Naive thymus-derived CD4-positive, alpha-beta T cell (primary cell): ENCODE measurements at regions not wholly inside any gene's neighbourhood (a gene's known extent, or its start where the extent isn't known, plus 50 kb on each side); places are given as distances from the start of the nearest gene placed in this dataset.

Experiments used
- ATAC-seq: fragments of 150-1000 bp; cut with Tn5 transposase; 2 replicates; pipeline ENCODE4 v1.10.0; 2021; ENCODE audit warnings: mild to moderate bottlenecking, moderate library complexity
- CTCF ChIA-PET: fragments of 350-600 bp; sonication (Branson Sonifier 250); formaldehyde crosslinking; loops from one replicate; lab custom pipeline; 2021; ENCODE audit warnings: antibody characterized with exemption; lab: Charles Lee
- POLR2A ChIA-PET: fragments of 350-600 bp; sonication (Branson Sonifier 250); formaldehyde crosslinking; loops from one replicate; lab custom pipeline; 2021; ENCODE audit warnings: antibody characterized with exemption, inconsistent platforms; lab: Charles Lee
- DNase-seq, 9 donors: peaks; one replicate each; pipeline versions ENCODE4 v3.0.0 to v3.0.0-alpha.2; 2020 to 2022; ENCODE audit warnings: mixed read lengths in 1 of 9
- H3K27ac ChIP-seq: one replicate; pipeline ENCODE4 v1.7.0; 2013; ENCODE audit warnings: mild to moderate bottlenecking, low read depth, low read length, moderate library complexity
- H3K27me3 ChIP-seq, 2 donors: one replicate each; pipeline ENCODE4 v1.7.0; 2013; ENCODE audit warnings: low read length in 2 of 2, mild to moderate bottlenecking in 2 of 2, moderate library complexity in 2 of 2; ENCODE audit not compliant: control insufficient read depth in 2 of 2, insufficient read depth in 2 of 2
- H3K36me3 ChIP-seq, 3 experiments: 1 replicate in 2 of 3; 2 replicates in 1 of 3; pipeline ENCODE4 v1.7.0; 2013; ENCODE audit warnings: low read length in 3 of 3, mild to moderate bottlenecking in 3 of 3, moderate library complexity in 1 of 3; ENCODE audit not compliant: insufficient read depth in 3 of 3, control insufficient read depth in 2 of 3
- H3K4me1 ChIP-seq, 2 donors: one replicate each; pipeline ENCODE4 v1.7.0; 2013; ENCODE audit warnings: low read length in 2 of 2, mild to moderate bottlenecking in 2 of 2, moderate library complexity in 1 of 2; ENCODE audit not compliant: control insufficient read depth in 2 of 2, insufficient read depth in 2 of 2
- H3K4me3 ChIP-seq: 2 replicates; pipeline ENCODE4 v1.7.0; 2013; ENCODE audit warnings: mild to moderate bottlenecking, low read length
- H3K9me3 ChIP-seq, 3 experiments: 1 replicate in 2 of 3; 2 replicates in 1 of 3; pipeline ENCODE4 v1.7.0; 2013; ENCODE audit warnings: low read length in 3 of 3; ENCODE audit not compliant: control insufficient read depth in 2 of 3
- H3K27ac Mint-ChIP-seq, 9 donors: one replicate each; pipeline ENCODE4 v1.8.0; 2020 to 2022; ENCODE audit warnings: mixed read lengths in 9 of 9, mild to moderate bottlenecking in 8 of 9, moderate library complexity in 5 of 9, inconsistent platforms in 2 of 9
- H3K27me3 Mint-ChIP-seq, 5 donors: one replicate each; pipeline ENCODE4 v1.8.0; 2021 to 2022; ENCODE audit warnings: mixed read lengths in 5 of 5, mild to moderate bottlenecking in 1 of 5
- H3K36me3 Mint-ChIP-seq, 5 donors: one replicate each; pipeline ENCODE4 v1.8.0; 2020 to 2022; ENCODE audit warnings: mixed read lengths in 5 of 5, mild to moderate bottlenecking in 3 of 5, inconsistent platforms in 1 of 5
- H3K4me1 Mint-ChIP-seq, 7 donors: one replicate each; pipeline ENCODE4 v1.8.0; 2020 to 2022; ENCODE audit warnings: mixed read lengths in 7 of 7, mild to moderate bottlenecking in 3 of 7, inconsistent platforms in 1 of 7
- H3K4me3 Mint-ChIP-seq, 10 donors: one replicate each; pipeline ENCODE4 v1.8.0; 2020 to 2022; ENCODE audit warnings: mild to moderate bottlenecking in 10 of 10, mixed read lengths in 10 of 10, moderate library complexity in 6 of 10, inconsistent platforms in 2 of 10
- H3K9me3 Mint-ChIP-seq, 11 donors: one replicate each; pipeline ENCODE4 v1.8.0; 2020 to 2022; ENCODE audit warnings: mixed read lengths in 11 of 11, mild to moderate bottlenecking in 4 of 11, inconsistent platforms in 1 of 11, moderate library complexity in 1 of 11
- intact Hi-C, 2 donors: fragments of 100-400 bp; cut with micrococcal nuclease; formaldehyde crosslinking; loops; one replicate each; pipeline ENCODE4 v1.15.1; 2023

GRCh38 chr1:186620566-186621350, 59.5 kb downstream of the PTGS2 start:
- Histone ChIP-seq H3K27me3 (no peaks in the 10 kb centered on the region), H3K4me1 (peaks cover 9 to 11% of the 10 kb centered on the region in 2 donors), H3K4me3 (no peak overlapping the region), H3K27ac (no peak overlapping the region), H3K9me3 (no peaks in the 10 kb centered on the region), H3K36me3 (no peaks in the 10 kb centered on the region)
- DNase-seq (no peak), ATAC-seq (peak; percentile 73)
- H3K36me3 Mint-ChIP-seq, result no peaks in the 10 kb centered on the region
- peak overlapping the region in 3 of 10 donors; percentile 17 to 45 (median 18) for H3K4me3 Mint-ChIP-seq
- H3K9me3 Mint-ChIP-seq, result no peaks in the 10 kb centered on the region
- intact Hi-C loops, result no loop called here
- peaks cover 12 to 37% (median 34%) of the 10 kb centered on the region in 7 donors for H3K4me1 Mint-ChIP-seq
- peak overlapping the region in 3 of 9 donors; percentile 4 to 46 (median 11) for H3K27ac Mint-ChIP-seq
- POLR2A ChIA-PET, result no interaction called here
- CTCF ChIA-PET, result no interaction called here
- peaks cover 0 to 28% (median 5%) of the 10 kb centered on the region in 5 donors for H3K27me3 Mint-ChIP-seq

GRCh38 chr1:186618401-186619170, 61.6 kb downstream of the PTGS2 start:
- ATAC-seq (peak; percentile 81), DNase-seq (peak; percentile 8 to 53 (median 42))
- Mint-ChIP-seq H3K27ac (peak overlapping the region in 8 of 9 donors; percentile 44 to 81 (median 59)), H3K9me3 (peaks cover 0 to 2% (median 0%) of the 10 kb centered on the region in 11 donors), H3K4me1 (peaks cover 24 to 56% (median 51%) of the 10 kb centered on the region in 7 donors), H3K27me3 (peaks cover 0 to 30% (median 0%) of the 10 kb centered on the region in 5 donors), H3K4me3 (peak overlapping the region; percentile 71 to 85 (median 80)), H3K36me3 (peaks cover 0 to 5% (median 0%) of the 10 kb centered on the region in 5 donors)
- intact Hi-C loops, result loop anchor here (5.0 kb wide), 3 partner anchors 64 to 1871 kb away; partner anchors contain the start of gene PTGS2 (in 1 of the 2)
- H3K4me3 ChIP-seq, result peak overlapping the region; percentile 58
- no peaks in the 10 kb centered on the region for H3K27me3 ChIP-seq
- peaks cover 9 to 25% of the 10 kb centered on the region in 2 donors for H3K4me1 ChIP-seq
- H3K36me3 ChIP-seq, result no peaks in the 10 kb centered on the region
- CTCF ChIA-PET, result no interaction called here
- H3K9me3 ChIP-seq, result no peaks in the 10 kb centered on the region
- POLR2A ChIA-PET, result no interaction called here
- H3K27ac ChIP-seq, result no peak overlapping the region

GRCh38 chr1:186617926-186618325, 62.3 kb downstream of the PTGS2 start:
- DNase-seq (no peak), ATAC-seq (peak; percentile 15)
- Histone ChIP-seq H3K27ac (no peak overlapping the region), H3K36me3 (no peaks in the 10 kb centered on the region), H3K9me3 (no peaks in the 10 kb centered on the region), H3K4me3 (no peak overlapping the region), H3K27me3 (no peaks in the 10 kb centered on the region), H3K4me1 (peaks cover 9 to 25% of the 10 kb centered on the region in 2 donors)
- Mint-ChIP-seq H3K4me1 (peaks cover 24 to 58% (median 51%) of the 10 kb centered on the region in 7 donors), H3K4me3 (peak overlapping the region in 9 of 10 donors; percentile 25 to 84 (median 73)), H3K9me3 (peaks cover 0 to 2% (median 0%) of the 10 kb centered on the region in 11 donors), H3K27me3 (peaks cover 0 to 28% (median 0%) of the 10 kb centered on the region in 5 donors), H3K27ac (peak overlapping the region in 6 of 9 donors; percentile 39 to 81 (median 56)), H3K36me3 (peaks cover 0 to 5% (median 0%) of the 10 kb centered on the region in 5 donors)
- intact Hi-C loops, result loop anchor here (5.0 kb wide), 3 partner anchors 64 to 1871 kb away; partner anchors contain the start of gene PTGS2 (in 1 of the 2)
- POLR2A ChIA-PET, result no interaction called here
- CTCF ChIA-PET, result no interaction called here

GRCh38 chr1:186616511-186616910, 63.7 kb downstream of the PTGS2 start:
- ATAC-seq, result no peak
- H3K4me1 Mint-ChIP-seq, result peaks cover 24 to 59% (median 49%) of the 10 kb centered on the region in 7 donors
- ChIA-PET POLR2A (no interaction called here), CTCF (no interaction called here)
- H3K9me3 Mint-ChIP-seq, result peaks cover 0 to 5% (median 0%) of the 10 kb centered on the region in 11 donors
- H3K27me3 Mint-ChIP-seq, result peaks cover 0 to 34% (median 0%) of the 10 kb centered on the region in 5 donors
- H3K36me3 Mint-ChIP-seq, result peaks cover 0 to 5% (median 0%) of the 10 kb centered on the region in 5 donors
- H3K27ac Mint-ChIP-seq, result no peak overlapping the region
- Histone ChIP-seq H3K9me3 (no peaks in the 10 kb centered on the region), H3K27ac (no peak overlapping the region), H3K4me1 (peaks cover 9 to 25% of the 10 kb centered on the region in 2 donors), H3K36me3 (no peaks in the 10 kb centered on the region), H3K4me3 (no peak overlapping the region), H3K27me3 (no peaks in the 10 kb centered on the region)
- no peak overlapping the region for H3K4me3 Mint-ChIP-seq
- no peak for DNase-seq
- intact Hi-C loops, result loop anchor here (5.0 kb wide), 3 partner anchors 66 to 1869 kb away; partner anchors contain the start of gene PTGS2 (in 1 of the 2)

GRCh38 chr1:186615332-186615731, 64.9 kb downstream of the PTGS2 start:
- peaks cover 0 to 5% (median 0%) of the 10 kb centered on the region in 11 donors for H3K9me3 Mint-ChIP-seq
- ChIA-PET CTCF (no interaction called here), POLR2A (no interaction called here)
- Histone ChIP-seq H3K27me3 (no peaks in the 10 kb centered on the region), H3K9me3 (no peaks in the 10 kb centered on the region), H3K27ac (no peak overlapping the region), H3K36me3 (no peaks in the 10 kb centered on the region), H3K4me3 (no peak overlapping the region), H3K4me1 (peaks cover 9 to 21% of the 10 kb centered on the region in 2 donors)
- peaks cover 22 to 48% (median 38%) of the 10 kb centered on the region in 7 donors for H3K4me1 Mint-ChIP-seq
- H3K4me3 Mint-ChIP-seq, result peak overlapping the region; percentile 26 to 78 (median 60)
- intact Hi-C loops, result loop anchor here (5.0 kb wide), 3 partner anchors 67 to 1868 kb away; partner anchors contain the start of gene PTGS2 (in 1 of the 2)
- DNase-seq (peak in 2 of 9 donors; percentile 15 to 18), ATAC-seq (peak; percentile 39)
- H3K27ac Mint-ChIP-seq, result peak overlapping the region in 8 of 9 donors; percentile 2 to 87 (median 40)
- peaks cover 0 to 5% (median 0%) of the 10 kb centered on the region in 5 donors for H3K36me3 Mint-ChIP-seq
- peaks cover 0 to 35% (median 0%) of the 10 kb centered on the region in 5 donors for H3K27me3 Mint-ChIP-seq

- H3K4me1 Mint-ChIP-seq, result peaks cover 14 to 25% (median 19%) of the 10 kb centered on the region in 7 donors
- Histone ChIP-seq H3K27ac (no peak overlapping the region), H3K27me3 (no peaks in the 10 kb centered on the region), H3K4me1 (peaks cover 0 to 13% of the 10 kb centered on the region in 2 donors), H3K36me3 (no peaks in the 10 kb centered on the region), H3K9me3 (no peaks in the 10 kb centered on the region), H3K4me3 (no peak overlapping the region)
- POLR2A ChIA-PET, result no interaction called here
- CTCF ChIA-PET, result interaction anchor here (1.1 kb wide), 1 partner anchor 375 kb away, joined by 4 read pairs; no protein-coding TSS in a partner anchor
- ATAC-seq (peak; percentile 37), DNase-seq (no peak)
- H3K9me3 Mint-ChIP-seq, result peaks cover 0 to 5% (median 0%) of the 10 kb centered on the region in 11 donors
- peaks cover 0 to 5% (median 0%) of the 10 kb centered on the region in 5 donors for H3K36me3 Mint-ChIP-seq
- H3K27ac Mint-ChIP-seq, result no peak overlapping the region
- intact Hi-C loops, result no loop called here
- peaks cover 0 to 54% (median 14%) of the 10 kb centered on the region in 5 donors for H3K27me3 Mint-ChIP-seq
- H3K4me3 Mint-ChIP-seq, result no peak overlapping the region
Observed at GRCh38 chr1:186611156-186611555, 69.1 kb downstream of the PTGS2 start.
